Ishikawa (cell line): ENCODE measurements at regions not wholly inside any gene's neighbourhood (a gene's known extent, or its start where the extent isn't known, plus 50 kb on each side); places are given as distances from the start of the nearest gene placed in this dataset.

Experiments used
- CEBPB ChIP-seq: IDR thresholded peaks from 2 replicates; pipeline ENCODE4 v1.6.1; 2012
- CREB1 ChIP-seq: IDR thresholded peaks from 2 replicates; pipeline ENCODE4 v1.6.1; 2012; ENCODE audit warnings: low read depth
- EGR1 ChIP-seq: IDR thresholded peaks from 2 replicates; pipeline ENCODE4 v1.6.1; 2012
- EP300 ChIP-seq: IDR thresholded peaks from 2 replicates; pipeline ENCODE4 v1.6.1; 2012; ENCODE audit warnings: borderline replicate concordance
- FOXM1 ChIP-seq: IDR thresholded peaks from 2 replicates; pipeline ENCODE4 v1.6.1; 2012; ENCODE audit warnings: low read depth, borderline replicate concordance
- MAX ChIP-seq: IDR thresholded peaks from 2 replicates; pipeline ENCODE4 v1.6.1; 2012
- NFIC ChIP-seq: IDR thresholded peaks from 2 replicates; pipeline ENCODE4 v1.6.1; 2012
- RAD21 ChIP-seq: IDR thresholded peaks from 2 replicates; pipeline ENCODE4 v1.6.1; 2012; ENCODE audit warnings: low read depth
- REST ChIP-seq: IDR thresholded peaks from 2 replicates; pipeline ENCODE4 v1.6.1; 2012; ENCODE audit warnings: low read depth, mild to moderate bottlenecking
- TAF1 ChIP-seq: IDR thresholded peaks from 2 replicates; pipeline ENCODE4 v1.6.1; 2012; ENCODE audit warnings: low read depth, mild to moderate bottlenecking
- TCF12 ChIP-seq: IDR thresholded peaks from 2 replicates; pipeline ENCODE4 v1.6.1; 2012; ENCODE audit warnings: low read depth
- TEAD4 ChIP-seq: IDR thresholded peaks from 2 replicates; pipeline ENCODE4 v1.6.1; 2012
- USF1 ChIP-seq: IDR thresholded peaks from 2 replicates; pipeline ENCODE4 v1.6.1; 2012
- YY1 ChIP-seq: IDR thresholded peaks from 2 replicates; pipeline ENCODE4 v1.6.1; 2012; ENCODE audit warnings: low read depth
- ZBTB7A ChIP-seq: IDR thresholded peaks from 2 replicates; pipeline ENCODE4 v1.6.1; 2012; ENCODE audit warnings: low read depth

- no peak for TF ChIP-seq NFIC
- no peak for TF ChIP-seq USF1
- no peak for TF ChIP-seq TCF12
- TF ChIP-seq TEAD4, result no peak
- no peak for TF ChIP-seq CEBPB
- TF ChIP-seq EP300, result no peak
- no peak for TF ChIP-seq TAF1
- no peak for TF ChIP-seq REST
- no peak for TF ChIP-seq RAD21
- TF ChIP-seq YY1, result no peak
Measured at GRCh38 chr9:95592931-95593330, 76.2 kb upstream of the PTCH1 start.

GRCh38 chr9:95588724-95589588 is 72.2 kb upstream of the PTCH1 start:
- TF ChIP-seq TAF1 (no peak), REST (no peak), TEAD4 (no peak), CREB1 (no peak), MAX (no peak), TCF12 (no peak)

GRCh38 chr9:95587021-95587964 is 70.5 kb upstream of the PTCH1 start:
- TF ChIP-seq MAX (no peak), CREB1 (no peak), ZBTB7A (no peak), EGR1 (no peak)

GRCh38 chr9:95586326-95586725 is 69.6 kb upstream of the PTCH1 start:
- no peak for TF ChIP-seq TCF12
- TF ChIP-seq EP300, result no peak
- no peak for TF ChIP-seq NFIC
- TF ChIP-seq CEBPB, result no peak
- no peak for TF ChIP-seq TEAD4
- no peak for TF ChIP-seq FOXM1
- TF ChIP-seq USF1, result no peak
- no peak for TF ChIP-seq RAD21
- TF ChIP-seq ZBTB7A, result no peak
- no peak for TF ChIP-seq CREB1
- TF ChIP-seq YY1, result no peak
- no peak for TF ChIP-seq MAX
- TF ChIP-seq REST, result no peak
